Heart left ventricle (tissue), 16 donors: ENCODE measurements at regions not wholly inside any gene's neighbourhood (a gene's known extent, or its start where the extent isn't known, plus 50 kb on each side); places are given as distances from the start of the nearest gene placed in this dataset.

Experiments
- ATAC-seq, 4 donors: fragments of 200-7000 bp; cut with Tn5 transposase; one replicate each; pipeline ENCODE4 v1.9.1; 2020 to 2022; ENCODE audit warnings: moderate library complexity in 4 of 4, mild to moderate bottlenecking in 3 of 4, moderate number of reproducible peaks in 1 of 4
- DNase-seq, 5 donors: peaks; one replicate each; pipeline ENCODE4 v3.0.0-alpha.2; 2020
- H3K27ac ChIP-seq, 12 donors: fragments of 200-600 bp; sonication (generic) in 4 of 12; one replicate each; pipeline versions ENCODE4 v1.5.0 to v1.8.0; 2016 to 2022; ENCODE audit warnings: mild to moderate bottlenecking in 2 of 12
- H3K27me3 ChIP-seq, 9 donors: fragments of 200-600 bp; sonication (generic) in 2 of 9; one replicate each; pipeline versions ENCODE4 v1.5.1 to v1.8.0; 2016 to 2022; ENCODE audit warnings: mild to moderate bottlenecking in 3 of 9
- H3K36me3 ChIP-seq, 9 donors: fragments of 200-600 bp; sonication (generic) in 2 of 9; one replicate each; pipeline versions ENCODE4 v1.5.0 to v1.8.0; 2018 to 2022; ENCODE audit warnings: mild to moderate bottlenecking in 2 of 9
- H3K4me1 ChIP-seq, 12 donors: fragments of 200-600 bp; sonication (generic) in 4 of 12; one replicate each; pipeline versions ENCODE4 v1.5.0 to v1.8.0; 2016 to 2022; ENCODE audit warnings: mild to moderate bottlenecking in 3 of 12
- H3K4me3 ChIP-seq, 12 donors: fragments of 200-600 bp; sonication (generic) in 4 of 12; one replicate each; pipeline versions ENCODE4 v1.5.0 to v1.8.0; 2017 to 2022; ENCODE audit warnings: mild to moderate bottlenecking in 9 of 12, moderate library complexity in 4 of 12
- H3K9me3 ChIP-seq, 12 donors: fragments of 200-600 bp; sonication (generic) in 4 of 12; one replicate each; pipeline versions ENCODE4 v1.5.0 to v1.8.0; 2016 to 2022; ENCODE audit warnings: mild to moderate bottlenecking in 1 of 12
- POLR2A ChIP-seq, 2 donors: fragments of 450-650 bp; IDR thresholded peaks; one replicate each; pipeline ENCODE4 v1.6.1; 2017; ENCODE audit warnings: antibody characterized with exemption in 2 of 2, mild to moderate bottlenecking in 2 of 2, moderate library complexity in 2 of 2
- WGBS, 4 donors: extraction: QIAGEN DNeasy Blood & Tissue Kit in 2 of 4; methylation state at CpG; one replicate each; pipeline versions ENCODE4 v1.1.5 to v1.1.7; 2013 to 2018; 5-methylcytosine and 5-hydroxymethylcytosine counted together
- intact Hi-C, 10 donors: fragments of 100-400 bp; cut with DNase I; formaldehyde crosslinking; loops; one replicate each; pipeline versions ENCODE4 v1.11.1 to v1.14.2; 2022
- TF ChIP-seq, protein P1 (sequence below), 12 donors: fragments of 200-600 bp; sonication (generic) in 4 of 12; IDR thresholded peaks; one replicate each; pipeline versions ENCODE4 v1.5.0 to v1.8.0; 2018 to 2022; ENCODE audit warnings: antibody characterized with exemption in 12 of 12, mild to moderate bottlenecking in 5 of 12
- donor health status: ischemic (EF 13 %, LVEDD 7.1; RV severe dilation, severe dysfunction).
- donor health status: healthy with polysubstance abuse.
- donor health status: DM: no; HTN: yes; CAD: no.
- donor health status: DM: no; HTN: no; CAD: no.
- donor health status: ischemic (EF 25% LVEDD 6.9; RV normal size, moderate dysfunction).
- donor health status: ischemic (EF 25% LVEDD 5.7; RV mildly dilated, moderate dysfunction).
- donor health status: healthy.
- donor health status: DM: yes; HTN: yes; CAD: no.
- donor health status: ischemic (EF 35%, LVEDD 5.7; RV mildly dilated, moderate dysfunction).
- donor health status: nonischemic (EF 11% LVEDD 7.7; RV severe dilation, severe dysfunction).
- donor health status: DM: yes; HTN: yes; CAD: no.
- donor health status: PGD.
- donor health status: ischemic (EF 29% LVEDD 5.4; RV normal size, mild dysfunction).
- donor health status: nonischemic (EF 23%, LVEDD 6.1; RV moderate dilation, normal function).

DNA sequence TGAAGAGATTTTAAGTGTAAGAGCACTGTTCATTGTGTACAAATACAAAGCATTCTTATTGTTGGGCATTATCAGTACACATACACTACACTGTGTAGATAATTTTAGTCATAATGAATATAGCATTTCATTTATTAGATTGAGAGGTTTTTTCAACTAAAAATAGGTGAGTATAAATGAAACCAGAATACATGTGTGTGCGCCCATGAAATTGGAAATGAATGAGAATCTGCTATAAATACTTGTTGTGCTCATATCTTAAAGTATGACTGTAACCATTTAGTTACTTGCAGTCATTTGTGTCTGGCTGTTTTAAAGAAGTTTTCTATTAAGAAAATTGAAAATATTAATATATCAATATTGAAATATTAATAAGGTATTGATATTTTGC lies 189.0 kb upstream of the MEF2C start:
- 50 to 58% (median 55%) methylated on average over 1 of the region's 1 CpG for WGBS, 4 donors
- Histone ChIP-seq H3K27me3 (no peaks in the 10 kb centered on the region), H3K4me3 (no peak overlapping the region), H3K36me3 (no peaks in the 10 kb centered on the region), H3K27ac (no peak overlapping the region), H3K9me3 (no peaks in the 10 kb centered on the region), H3K4me1 (no peaks in the 10 kb centered on the region)
- intact Hi-C loops: no loop called here
- DNase-seq (no peak), ATAC-seq (no peak)
- TF ChIP-seq, protein P1, sequence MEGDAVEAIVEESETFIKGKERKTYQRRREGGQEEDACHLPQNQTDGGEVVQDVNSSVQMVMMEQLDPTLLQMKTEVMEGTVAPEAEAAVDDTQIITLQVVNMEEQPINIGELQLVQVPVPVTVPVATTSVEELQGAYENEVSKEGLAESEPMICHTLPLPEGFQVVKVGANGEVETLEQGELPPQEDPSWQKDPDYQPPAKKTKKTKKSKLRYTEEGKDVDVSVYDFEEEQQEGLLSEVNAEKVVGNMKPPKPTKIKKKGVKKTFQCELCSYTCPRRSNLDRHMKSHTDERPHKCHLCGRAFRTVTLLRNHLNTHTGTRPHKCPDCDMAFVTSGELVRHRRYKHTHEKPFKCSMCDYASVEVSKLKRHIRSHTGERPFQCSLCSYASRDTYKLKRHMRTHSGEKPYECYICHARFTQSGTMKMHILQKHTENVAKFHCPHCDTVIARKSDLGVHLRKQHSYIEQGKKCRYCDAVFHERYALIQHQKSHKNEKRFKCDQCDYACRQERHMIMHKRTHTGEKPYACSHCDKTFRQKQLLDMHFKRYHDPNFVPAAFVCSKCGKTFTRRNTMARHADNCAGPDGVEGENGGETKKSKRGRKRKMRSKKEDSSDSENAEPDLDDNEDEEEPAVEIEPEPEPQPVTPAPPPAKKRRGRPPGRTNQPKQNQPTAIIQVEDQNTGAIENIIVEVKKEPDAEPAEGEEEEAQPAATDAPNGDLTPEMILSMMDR (IDR thresholded peaks at IDR 0.05): no peak
- no peak for TF ChIP-seq POLR2A (IDR thresholded peaks at IDR 0.05)

DNA sequence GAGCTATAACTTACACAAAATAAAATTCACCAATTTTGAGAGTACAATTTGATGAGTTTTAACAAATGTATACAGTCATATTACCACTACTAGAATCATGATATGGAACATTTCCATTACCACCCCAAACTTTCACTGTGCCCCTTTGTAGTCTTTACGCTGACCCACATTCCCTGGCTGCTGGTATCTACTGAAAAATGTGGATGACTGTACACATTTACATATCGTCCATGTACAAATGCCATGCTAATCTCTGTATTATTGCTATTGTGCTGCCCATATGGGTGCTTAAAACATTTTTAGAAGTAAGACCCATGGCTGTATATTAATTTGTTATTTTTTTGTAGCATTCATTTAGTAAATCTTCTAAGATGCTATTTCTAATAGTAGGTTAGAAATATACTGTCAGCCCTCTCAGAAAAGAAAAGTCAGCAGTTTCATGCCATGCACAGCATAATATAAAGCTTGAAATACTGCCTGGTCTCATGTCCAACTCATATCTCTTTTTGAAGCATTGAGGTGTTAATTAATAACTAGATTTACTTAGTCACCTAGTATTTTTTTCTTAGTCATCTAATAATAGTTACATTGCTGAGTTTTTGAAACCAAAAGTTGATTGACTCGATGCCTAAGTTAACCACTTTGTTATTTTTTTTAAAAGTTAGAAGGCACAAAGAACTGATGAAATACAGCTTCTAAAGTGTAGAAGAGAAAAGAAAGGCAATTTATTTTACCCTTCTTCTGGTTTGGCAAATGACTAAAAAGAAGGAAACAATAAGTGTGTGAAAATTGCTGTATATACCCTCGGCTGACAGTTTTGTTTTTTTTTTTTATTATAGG lies 188.3 kb upstream of the MEF2C start:
- intact Hi-C loops: no loop called here
- Histone ChIP-seq H3K4me1 (no peaks in the 10 kb centered on the region), H3K27ac (no peak overlapping the region), H3K4me3 (no peak overlapping the region), H3K27me3 (no peaks in the 10 kb centered on the region), H3K36me3 (no peaks in the 10 kb centered on the region), H3K9me3 (no peaks in the 10 kb centered on the region)
- ATAC-seq: no peak
- WGBS, 4 donors: 84 to 85% (median 84%) methylated on average over 4 of the region's 4 CpGs
- TF ChIP-seq, protein P1 (IDR thresholded peaks at IDR 0.05): no peak
- TF ChIP-seq POLR2A (IDR thresholded peaks at IDR 0.05): no peak
- DNase-seq: no peak

GRCh38 chr5:89069591-89069990 lies 186.6 kb upstream of the MEF2C start:
- intact Hi-C loops: no loop called here
- no peaks in the 10 kb centered on the region for H3K36me3 ChIP-seq
- DNase-seq (no peak), ATAC-seq (no peak)
- WGBS, 4 donors: 69 to 77% (median 71%) methylated on average over 2 of the region's 2 CpGs
- no peaks in the 10 kb centered on the region for H3K9me3 ChIP-seq
- H3K27ac ChIP-seq: no peak overlapping the region
- no peak overlapping the region for H3K4me3 ChIP-seq
- TF ChIP-seq, protein P1 (IDR thresholded peaks at IDR 0.05): no peak
- no peak for TF ChIP-seq POLR2A (IDR thresholded peaks at IDR 0.05)
- H3K4me1 ChIP-seq: peaks cover 0 to 4% (median 0%) of the 10 kb centered on the region in 12 donors
- no peaks in the 10 kb centered on the region for H3K27me3 ChIP-seq

DNA sequence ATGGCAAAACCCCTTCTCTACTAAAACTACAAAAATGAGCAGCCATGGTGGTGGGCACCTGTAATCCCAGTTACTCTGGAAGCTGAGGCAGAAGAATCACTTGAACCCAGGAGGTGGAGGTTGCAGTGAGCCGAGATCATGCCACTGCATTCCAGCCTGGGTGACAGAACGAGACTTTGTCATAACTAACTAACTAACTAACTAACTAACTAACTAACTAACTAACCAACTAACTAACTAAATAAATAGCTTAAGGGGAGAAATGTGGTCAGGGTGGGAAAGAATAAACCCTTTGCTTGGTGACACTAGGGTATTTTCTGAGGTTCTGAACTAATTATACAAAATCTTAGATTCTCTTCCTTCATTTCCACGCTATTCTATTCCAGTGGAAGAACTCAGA lies 184.4 kb upstream of the MEF2C start:
- ATAC-seq: no peak
- H3K9me3 ChIP-seq: no peaks in the 10 kb centered on the region
- H3K36me3 ChIP-seq: no peaks in the 10 kb centered on the region
- peaks cover 0 to 5% (median 0%) of the 10 kb centered on the region in 12 donors for H3K4me1 ChIP-seq
- DNase-seq: no peak
- intact Hi-C loops: no loop called here
- TF ChIP-seq, protein P1 (IDR thresholded peaks at IDR 0.05): no peak
- no peak for TF ChIP-seq POLR2A (IDR thresholded peaks at IDR 0.05)
- H3K27me3 ChIP-seq: no peaks in the 10 kb centered on the region
- WGBS, 4 donors: 96 to 98% (median 98%) methylated on average over 3 of the region's 3 CpGs
- H3K4me3 ChIP-seq: no peak overlapping the region
- no peak overlapping the region for H3K27ac ChIP-seq
